AG04450 (cell line): ENCODE measurements at regions not wholly inside any gene's neighbourhood (a gene's known extent, or its start where the extent isn't known, plus 50 kb on each side); places are given as distances from the start of the nearest gene placed in this dataset.
"Not testable (repeated sequence)": the region's sequence is repeated elsewhere in the genome, so short reads cannot be mapped to it uniquely, and the experiment has no call there.

Source experiments
- CTCF ChIA-PET: fragments of 300-600, 350-600 bp; formaldehyde crosslinking; extraction: SDS; loops from one replicate; lab custom pipeline; 2022; ENCODE audit warnings: antibody characterized with exemption, inconsistent platforms; lab: Charles Lee
- POLR2A ChIA-PET: fragments of 350-600 bp; formaldehyde crosslinking; extraction: SDS; loops from one replicate; lab custom pipeline; 2021; ENCODE audit warnings: antibody characterized with exemption, inconsistent platforms; lab: Yijun Ruan, JAX
- DNase-seq: peaks from one replicate; pipeline ENCODE4 v3.0.0-alpha.2; 2011; ENCODE audit warnings: low read depth, low spot score
- H3K27ac ChIP-seq: one replicate; pipeline ENCODE4 v1.5.1; 2012; ENCODE audit warnings: low read depth, low read length, control low read depth
- H3K27me3 ChIP-seq: one replicate; pipeline ENCODE4 v1.6.0; 2012; ENCODE audit warnings: low read length; ENCODE audit not compliant: control insufficient read depth, insufficient read depth
- H3K4me3 ChIP-seq: 2 replicates; pipeline ENCODE4 v1.5.1; 2011; ENCODE audit warnings: mild to moderate bottlenecking, low read depth, low read length, control low read depth
- H3K9me3 ChIP-seq: 2 replicates; pipeline ENCODE4 v1.5.1; 2012; ENCODE audit warnings: low read length; ENCODE audit not compliant: control insufficient read depth, insufficient read depth
- CTCF ChIP-seq: IDR thresholded peaks from 2 replicates; pipeline ENCODE4 v1.5.1; 2011; ENCODE audit warnings: low read depth, low read length, control low read depth, inconsistent platforms

DNA sequence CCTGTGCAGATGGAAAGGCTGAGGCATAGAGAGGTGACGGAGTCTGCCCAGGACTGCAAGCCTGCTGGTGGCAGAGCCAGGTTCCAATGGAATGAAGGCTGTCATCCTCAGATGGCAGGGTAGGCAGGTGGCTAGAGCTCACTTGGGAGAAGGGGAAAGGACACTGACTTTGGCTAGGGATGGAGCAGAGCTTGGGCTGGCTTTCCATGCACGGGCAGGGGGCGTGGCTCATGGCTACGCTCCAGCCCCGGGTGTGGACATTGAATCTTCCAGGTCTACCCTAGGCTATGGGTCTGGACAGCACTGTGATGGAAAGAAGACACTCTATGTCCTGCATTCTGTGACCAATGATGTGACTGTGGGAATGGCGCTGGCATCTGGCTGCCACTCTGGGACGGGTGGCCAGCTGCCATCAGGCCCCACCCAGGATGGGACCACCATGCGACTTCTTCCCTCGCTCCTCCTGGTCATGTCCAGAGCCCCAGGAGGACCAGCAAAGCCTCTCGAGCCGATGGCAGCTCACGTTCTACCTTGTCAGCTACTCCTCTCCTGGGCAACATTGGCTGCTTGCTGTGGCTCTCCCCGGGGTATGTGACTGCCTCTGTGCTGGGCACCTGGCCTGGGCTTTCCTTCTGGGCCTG, 398.7 kb downstream of the TMEM121 start:
- H3K4me3 ChIP-seq = no peak overlapping the region
- no peak for DNase-seq
- no peaks in the 10 kb centered on the region for H3K27me3 ChIP-seq
- H3K27ac ChIP-seq = no peak overlapping the region
- peaks cover 77% of the 10 kb centered on the region for H3K9me3 ChIP-seq
- ChIA-PET CTCF (no interaction called here), POLR2A (no interaction called here)
- no peak for TF ChIP-seq CTCF

DNA sequence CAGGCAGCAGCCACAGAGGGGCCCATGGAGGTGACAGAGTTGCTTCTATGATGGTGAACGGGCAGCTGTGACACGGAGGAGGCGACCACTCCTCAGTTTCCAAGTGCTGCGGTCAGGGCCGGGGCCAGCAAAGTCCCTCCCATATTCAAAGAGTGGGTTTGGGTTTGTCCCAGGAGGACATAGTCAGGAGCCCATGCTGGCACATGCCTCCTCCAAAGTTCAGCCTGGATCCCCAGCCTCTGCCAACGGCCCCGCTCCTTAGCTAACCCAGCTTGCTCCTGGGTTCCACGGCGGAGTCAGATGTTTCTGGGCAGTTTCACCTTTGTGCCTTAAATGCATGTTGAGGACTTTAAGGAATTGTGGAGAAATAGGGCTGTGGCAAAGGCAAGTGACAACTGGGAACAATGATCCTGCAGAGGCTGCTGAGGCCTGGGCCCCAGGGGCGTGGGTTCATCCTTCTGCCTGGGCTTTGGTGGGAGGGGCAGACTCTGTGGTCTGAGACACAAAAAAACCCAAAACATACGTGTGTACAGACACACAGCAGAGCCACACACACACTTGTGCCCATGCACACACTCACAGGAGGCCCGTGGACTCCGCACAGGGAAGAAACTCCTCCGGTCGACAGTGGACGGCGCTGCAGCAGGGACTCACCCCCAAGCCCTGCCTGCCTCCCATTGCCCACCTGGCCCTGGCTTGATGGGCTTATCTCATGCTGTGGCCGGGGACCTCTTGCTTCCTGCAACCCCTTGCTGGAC, 399.4 kb downstream of the TMEM121 start:
- Histone ChIP-seq H3K9me3 (peaks cover 76% of the 10 kb centered on the region), H3K4me3 (no peak overlapping the region), H3K27ac (no peak overlapping the region), H3K27me3 (no peaks in the 10 kb centered on the region)
- ChIA-PET CTCF (no interaction called here), POLR2A (no interaction called here)
- DNase-seq = no peak
- no peak for TF ChIP-seq CTCF

- CTCF ChIA-PET = no interaction called here
- no peak for DNase-seq
- no peak overlapping the region for H3K4me3 ChIP-seq
- no peaks in the 10 kb centered on the region for H3K27me3 ChIP-seq
- H3K27ac ChIP-seq = no peak overlapping the region
- TF ChIP-seq CTCF = no peak
- H3K9me3 ChIP-seq = peaks cover 68% of the 10 kb centered on the region
- POLR2A ChIA-PET = no interaction called here
Observed at GRCh38 chr14:105926373-105927095, 400.2 kb downstream of the TMEM121 start.

GRCh38 chr14:105927096-105928060, 401.0 kb downstream of the TMEM121 start:
- peaks cover 68% of the 10 kb centered on the region for H3K9me3 ChIP-seq
- no peak overlapping the region for H3K4me3 ChIP-seq
- no peaks in the 10 kb centered on the region for H3K27me3 ChIP-seq
- H3K27ac ChIP-seq = no peak overlapping the region
- CTCF ChIA-PET = no interaction called here
- no peak for DNase-seq
- TF ChIP-seq CTCF = no peak
- POLR2A ChIA-PET = no interaction called here

DNA sequence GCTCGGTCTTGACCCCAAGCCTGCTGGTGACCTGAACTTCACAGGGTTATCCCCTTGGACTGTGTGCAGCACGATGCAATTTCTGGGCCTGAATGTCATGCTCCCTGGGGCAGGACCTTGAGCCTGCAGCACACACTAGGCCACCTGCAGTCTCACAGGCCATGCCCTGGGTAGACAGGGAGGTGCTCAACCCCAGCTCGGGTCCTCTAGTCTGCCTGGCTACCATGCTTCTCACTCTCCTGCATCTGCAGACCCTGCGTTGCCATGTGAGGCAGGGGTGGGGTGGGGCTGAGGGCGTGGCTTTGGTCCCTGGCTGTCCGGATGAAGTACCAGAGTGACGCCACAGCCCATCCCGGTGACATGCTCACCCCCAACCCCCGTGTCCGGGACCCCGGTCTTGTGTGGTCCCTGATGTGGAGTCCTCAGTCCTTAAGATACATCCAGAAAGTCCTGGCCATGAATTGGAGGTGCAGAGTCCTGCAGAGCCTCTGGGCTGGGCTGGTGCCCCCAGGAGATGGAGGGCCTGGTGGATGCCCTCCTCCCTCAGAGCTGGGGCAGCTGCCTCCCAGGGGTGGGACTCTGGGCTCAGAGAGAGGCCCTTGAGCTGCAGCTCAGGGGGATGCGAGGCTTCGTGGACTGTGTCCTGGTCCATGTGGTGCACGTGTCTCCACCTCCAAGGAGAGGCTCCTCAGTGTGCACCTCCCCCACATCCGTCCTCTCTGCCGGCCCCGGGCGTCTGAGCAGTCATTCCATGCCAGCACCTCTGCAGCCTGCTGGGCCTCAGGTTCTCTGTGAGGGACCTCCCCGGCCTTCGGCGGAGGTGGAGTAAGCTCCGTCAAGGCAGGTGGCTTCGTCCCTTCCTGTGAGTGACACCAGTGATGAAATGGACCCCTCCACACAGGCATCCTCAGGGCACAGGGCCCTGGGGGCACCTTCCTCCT, 402.1 kb downstream of the TMEM121 start:
- POLR2A ChIA-PET, H3K27ac ChIP-seq, H3K27me3 ChIP-seq, DNase-seq, CTCF ChIA-PET, H3K4me3 ChIP-seq: not testable (repeated sequence)
- H3K9me3 ChIP-seq = peaks cover 76% of the 10 kb centered on the region
